ENCODE measurements at regions not wholly inside any gene's neighbourhood (a gene's known extent, or its start where the extent isn't known, plus 50 kb on each side); places are given as distances from the start of the nearest gene placed in this dataset.

DNA sequence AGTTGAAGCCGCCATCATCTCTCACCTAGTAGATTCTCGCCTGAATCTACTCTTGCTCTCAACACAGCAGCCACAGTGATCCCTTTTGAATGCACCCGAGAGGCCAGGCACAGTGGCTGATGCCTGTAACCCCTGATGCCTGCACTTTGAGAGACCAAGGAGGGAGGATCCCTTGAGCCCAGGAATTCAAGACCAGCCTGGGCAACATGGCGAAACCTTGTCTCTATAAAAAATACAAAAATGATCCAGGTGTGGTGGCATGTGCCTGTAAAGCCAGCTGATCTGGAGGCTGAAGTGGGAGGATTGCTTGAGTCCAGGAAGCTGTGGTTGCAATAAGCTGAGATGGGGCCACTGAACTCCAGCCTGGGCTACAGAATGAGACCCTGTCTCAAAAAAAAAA lies 60.3 kb upstream of the EML4 start:
- Histone ChIP-seq H3K27me3 (ENCODE audit: control insufficient read depth in 4 of 4, insufficient read depth in 4 of 4, low read length in 3 of 4) (no peaks in the 10 kb centered on the region), H3K27ac (ENCODE audit: low read depth in 1 of 2, low read length in 2 of 2) (no peak overlapping the region), H3K4me3 (ENCODE audit: low read depth in 1 of 3, low read length in 3 of 3) (no peak overlapping the region), H3K9me3 (ENCODE audit: control insufficient read depth in 4 of 4, low read length in 3 of 4) (no peaks in the 10 kb centered on the region), H3K9ac (ENCODE audit: low read depth in 1 of 2, low read length in 2 of 2) (no peak overlapping the region), H3K4me1 (ENCODE audit: control insufficient read depth in 4 of 4, insufficient read depth in 4 of 4, low read length in 3 of 4) (peaks cover 2 to 19% (median 8%) of the 10 kb centered on the region in 4 donors), H3K36me3 (ENCODE audit: control insufficient read depth in 4 of 4, insufficient read depth in 3 of 4, low read depth in 1 of 4, low read length in 3 of 4) (no peaks in the 10 kb centered on the region)
- no peak for TF ChIP-seq HNF4G (IDR thresholded peaks at IDR 0.05)
- TF ChIP-seq SP1 (IDR thresholded peaks at IDR 0.05): no peak
- TF ChIP-seq, protein P1, sequence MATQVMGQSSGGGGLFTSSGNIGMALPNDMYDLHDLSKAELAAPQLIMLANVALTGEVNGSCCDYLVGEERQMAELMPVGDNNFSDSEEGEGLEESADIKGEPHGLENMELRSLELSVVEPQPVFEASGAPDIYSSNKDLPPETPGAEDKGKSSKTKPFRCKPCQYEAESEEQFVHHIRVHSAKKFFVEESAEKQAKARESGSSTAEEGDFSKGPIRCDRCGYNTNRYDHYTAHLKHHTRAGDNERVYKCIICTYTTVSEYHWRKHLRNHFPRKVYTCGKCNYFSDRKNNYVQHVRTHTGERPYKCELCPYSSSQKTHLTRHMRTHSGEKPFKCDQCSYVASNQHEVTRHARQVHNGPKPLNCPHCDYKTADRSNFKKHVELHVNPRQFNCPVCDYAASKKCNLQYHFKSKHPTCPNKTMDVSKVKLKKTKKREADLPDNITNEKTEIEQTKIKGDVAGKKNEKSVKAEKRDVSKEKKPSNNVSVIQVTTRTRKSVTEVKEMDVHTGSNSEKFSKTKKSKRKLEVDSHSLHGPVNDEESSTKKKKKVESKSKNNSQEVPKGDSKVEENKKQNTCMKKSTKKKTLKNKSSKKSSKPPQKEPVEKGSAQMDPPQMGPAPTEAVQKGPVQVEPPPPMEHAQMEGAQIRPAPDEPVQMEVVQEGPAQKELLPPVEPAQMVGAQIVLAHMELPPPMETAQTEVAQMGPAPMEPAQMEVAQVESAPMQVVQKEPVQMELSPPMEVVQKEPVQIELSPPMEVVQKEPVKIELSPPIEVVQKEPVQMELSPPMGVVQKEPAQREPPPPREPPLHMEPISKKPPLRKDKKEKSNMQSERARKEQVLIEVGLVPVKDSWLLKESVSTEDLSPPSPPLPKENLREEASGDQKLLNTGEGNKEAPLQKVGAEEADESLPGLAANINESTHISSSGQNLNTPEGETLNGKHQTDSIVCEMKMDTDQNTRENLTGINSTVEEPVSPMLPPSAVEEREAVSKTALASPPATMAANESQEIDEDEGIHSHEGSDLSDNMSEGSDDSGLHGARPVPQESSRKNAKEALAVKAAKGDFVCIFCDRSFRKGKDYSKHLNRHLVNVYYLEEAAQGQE (IDR thresholded peaks at IDR 0.05): no peak
- TF ChIP-seq, protein P2, sequence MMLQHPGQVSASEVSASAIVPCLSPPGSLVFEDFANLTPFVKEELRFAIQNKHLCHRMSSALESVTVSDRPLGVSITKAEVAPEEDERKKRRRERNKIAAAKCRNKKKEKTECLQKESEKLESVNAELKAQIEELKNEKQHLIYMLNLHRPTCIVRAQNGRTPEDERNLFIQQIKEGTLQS (IDR thresholded peaks at IDR 0.05): no peak
- TF ChIP-seq YY1 (IDR thresholded peaks at IDR 0.05): no peak
- no peak for TF ChIP-seq NR2F2 (IDR thresholded peaks at IDR 0.05)
- no peak for TF ChIP-seq HNF4A (conservative IDR thresholded peaks at IDR 0.05)
- TF ChIP-seq FOXA2 (IDR thresholded peaks at IDR 0.05): no peak
- TF ChIP-seq TAF1 (conservative IDR thresholded peaks at IDR 0.05): no peak
- no peak for DNase-seq (ENCODE audit: low spot score)
- 99% methylated on average over 4 of the region's 4 CpGs for WGBS

GRCh38 chr2:42109959-42110640 lies 59.1 kb upstream of the EML4 start:
- Histone ChIP-seq H3K4me3 (ENCODE audit: low read depth in 1 of 3, low read length in 3 of 3) (no peak overlapping the region), H3K36me3 (ENCODE audit: control insufficient read depth in 4 of 4, insufficient read depth in 3 of 4, low read depth in 1 of 4, low read length in 3 of 4) (no peaks in the 10 kb centered on the region), H3K9ac (ENCODE audit: low read depth in 1 of 2, low read length in 2 of 2) (no peak overlapping the region), H3K27ac (ENCODE audit: low read depth in 1 of 2, low read length in 2 of 2) (no peak overlapping the region), H3K4me1 (ENCODE audit: control insufficient read depth in 4 of 4, insufficient read depth in 4 of 4, low read length in 3 of 4) (peaks cover 2 to 15% (median 8%) of the 10 kb centered on the region in 4 donors), H3K9me3 (ENCODE audit: control insufficient read depth in 4 of 4, low read length in 3 of 4) (no peaks in the 10 kb centered on the region), H3K27me3 (ENCODE audit: control insufficient read depth in 4 of 4, insufficient read depth in 4 of 4, low read length in 3 of 4) (no peaks in the 10 kb centered on the region)
- TF ChIP-seq JUND (IDR thresholded peaks at IDR 0.05): no peak
- no peak for TF ChIP-seq TAF1 (conservative IDR thresholded peaks at IDR 0.05)
- TF ChIP-seq NR2F2 (IDR thresholded peaks at IDR 0.05): no peak
- TF ChIP-seq HNF4A (conservative IDR thresholded peaks at IDR 0.05): no peak
- TF ChIP-seq, protein P1 (IDR thresholded peaks at IDR 0.05): no peak
- TF ChIP-seq, protein P3, sequence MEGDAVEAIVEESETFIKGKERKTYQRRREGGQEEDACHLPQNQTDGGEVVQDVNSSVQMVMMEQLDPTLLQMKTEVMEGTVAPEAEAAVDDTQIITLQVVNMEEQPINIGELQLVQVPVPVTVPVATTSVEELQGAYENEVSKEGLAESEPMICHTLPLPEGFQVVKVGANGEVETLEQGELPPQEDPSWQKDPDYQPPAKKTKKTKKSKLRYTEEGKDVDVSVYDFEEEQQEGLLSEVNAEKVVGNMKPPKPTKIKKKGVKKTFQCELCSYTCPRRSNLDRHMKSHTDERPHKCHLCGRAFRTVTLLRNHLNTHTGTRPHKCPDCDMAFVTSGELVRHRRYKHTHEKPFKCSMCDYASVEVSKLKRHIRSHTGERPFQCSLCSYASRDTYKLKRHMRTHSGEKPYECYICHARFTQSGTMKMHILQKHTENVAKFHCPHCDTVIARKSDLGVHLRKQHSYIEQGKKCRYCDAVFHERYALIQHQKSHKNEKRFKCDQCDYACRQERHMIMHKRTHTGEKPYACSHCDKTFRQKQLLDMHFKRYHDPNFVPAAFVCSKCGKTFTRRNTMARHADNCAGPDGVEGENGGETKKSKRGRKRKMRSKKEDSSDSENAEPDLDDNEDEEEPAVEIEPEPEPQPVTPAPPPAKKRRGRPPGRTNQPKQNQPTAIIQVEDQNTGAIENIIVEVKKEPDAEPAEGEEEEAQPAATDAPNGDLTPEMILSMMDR (IDR thresholded peaks at IDR 0.05; ENCODE audit: low read depth, low read length, missing input control): no peak
- no peak for TF ChIP-seq EGR1 (IDR thresholded peaks at IDR 0.05; ENCODE audit: low read depth in 2 of 2)
- TF ChIP-seq, protein P2 (IDR thresholded peaks at IDR 0.05): no peak
- no peak for TF ChIP-seq SP1 (IDR thresholded peaks at IDR 0.05)
- no peak for TF ChIP-seq YY1 (IDR thresholded peaks at IDR 0.05)
- TF ChIP-seq RAD21 (IDR thresholded peaks at IDR 0.05): no peak
- TF ChIP-seq MAX (IDR thresholded peaks at IDR 0.05): no peak
- no peak for TF ChIP-seq FOXA1 (IDR thresholded peaks at IDR 0.05)
- TF ChIP-seq, protein P4, sequence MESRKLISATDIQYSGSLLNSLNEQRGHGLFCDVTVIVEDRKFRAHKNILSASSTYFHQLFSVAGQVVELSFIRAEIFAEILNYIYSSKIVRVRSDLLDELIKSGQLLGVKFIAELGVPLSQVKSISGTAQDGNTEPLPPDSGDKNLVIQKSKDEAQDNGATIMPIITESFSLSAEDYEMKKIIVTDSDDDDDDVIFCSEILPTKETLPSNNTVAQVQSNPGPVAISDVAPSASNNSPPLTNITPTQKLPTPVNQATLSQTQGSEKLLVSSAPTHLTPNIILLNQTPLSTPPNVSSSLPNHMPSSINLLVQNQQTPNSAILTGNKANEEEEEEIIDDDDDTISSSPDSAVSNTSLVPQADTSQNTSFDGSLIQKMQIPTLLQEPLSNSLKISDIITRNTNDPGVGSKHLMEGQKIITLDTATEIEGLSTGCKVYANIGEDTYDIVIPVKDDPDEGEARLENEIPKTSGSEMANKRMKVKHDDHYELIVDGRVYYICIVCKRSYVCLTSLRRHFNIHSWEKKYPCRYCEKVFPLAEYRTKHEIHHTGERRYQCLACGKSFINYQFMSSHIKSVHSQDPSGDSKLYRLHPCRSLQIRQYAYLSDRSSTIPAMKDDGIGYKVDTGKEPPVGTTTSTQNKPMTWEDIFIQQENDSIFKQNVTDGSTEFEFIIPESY (IDR thresholded peaks at IDR 0.05): no peak
- no peak for TF ChIP-seq HNF4G (IDR thresholded peaks at IDR 0.05)
- TF ChIP-seq GABPA (IDR thresholded peaks at IDR 0.05 in 1 of 2, conservative IDR thresholded peaks at IDR 0.05 in 1 of 2): no peak
- no peak for DNase-seq (ENCODE audit: low spot score)
- WGBS: 94% methylated on average over 7 of the region's 7 CpGs

All from liver (tissue), 8 donors.